LNCaP clone FGC (cell line): ENCODE measurements at regions not wholly inside any gene's neighbourhood (a gene's known extent, or its start where the extent isn't known, plus 50 kb on each side); places are given as distances from the start of the nearest gene placed in this dataset.

Experiments
- DNase-seq: peaks from one replicate; pipeline ENCODE4 v3.0.0-alpha.2; 2011; ENCODE audit warnings: low read depth
- H3K4me3 ChIP-seq: 2 replicates; pipeline ENCODE4 v1.5.1; 2011; ENCODE audit warnings: mild to moderate bottlenecking, low read depth, low read length, control low read depth
- CTCF ChIP-seq: IDR thresholded peaks from 2 replicates; pipeline ENCODE4 v1.5.1; 2012; ENCODE audit warnings: mild to moderate bottlenecking; ENCODE audit not compliant: control insufficient read depth, insufficient read depth; ENCODE audit errors: extremely low read depth

- no peak for TF ChIP-seq CTCF
- no peak for DNase-seq
- peak overlapping the region; percentile 61 for H3K4me3 ChIP-seq
Observed at GRCh38 chr20:25750765-25751696, 54.4 kb upstream of the ZNF337 start.

- no peak for DNase-seq
- peak overlapping the region; percentile 61 for H3K4me3 ChIP-seq
- no peak for TF ChIP-seq CTCF
Observed at GRCh38 chr20:25750220-25750764, 53.6 kb upstream of the ZNF337 start.

GRCh38 chr20:25749649-25750048 lies 53.0 kb upstream of the ZNF337 start:
- TF ChIP-seq CTCF, result no peak
- H3K4me3 ChIP-seq, result no peak overlapping the region
- no peak for DNase-seq
